GM19455 (cell line): ENCODE measurements at regions not wholly inside any gene's neighbourhood (a gene's known extent, or its start where the extent isn't known, plus 50 kb on each side); places are given as distances from the start of the nearest gene placed in this dataset.

Experiments
- ATAC-seq: cut with Tn5 transposase; IDR thresholded peaks from one replicate; pipeline ENCODE4 v1.9.1; 2021; ENCODE audit not compliant: unreplicated experiment

- ATAC-seq, result no peak
Observed at GRCh38 chr12:60308366-60308991, 712.6 kb downstream of the SLC16A7 start.

GRCh38 chr12:60311940-60312339, 716.1 kb downstream of the SLC16A7 start:
- ATAC-seq, result no peak

DNA sequence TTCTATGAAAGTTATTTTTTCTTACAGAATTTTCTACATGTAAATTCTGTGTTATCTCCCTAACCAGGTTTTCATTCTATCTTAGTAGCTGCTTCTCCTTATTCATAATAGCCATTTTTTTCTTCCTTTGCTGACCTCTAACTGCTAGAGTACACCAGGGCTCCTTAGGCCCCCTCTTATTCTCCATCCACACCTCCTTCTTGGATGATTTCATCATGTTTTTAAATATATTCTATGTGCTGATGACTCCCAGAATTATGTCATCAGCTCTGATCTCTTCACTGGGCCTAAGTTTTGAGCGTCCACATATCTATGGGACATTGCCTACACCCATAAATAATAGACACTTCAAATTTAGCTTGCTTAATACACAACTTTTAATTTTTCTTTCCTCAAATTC, 721.5 kb downstream of the SLC16A7 start:
- no peak for ATAC-seq

GRCh38 chr12:60324746-60325145, 728.9 kb downstream of the SLC16A7 start:
- ATAC-seq, result no peak

- no peak for ATAC-seq
Observed at GRCh38 chr12:60333461-60333860, 737.6 kb downstream of the SLC16A7 start.

DNA sequence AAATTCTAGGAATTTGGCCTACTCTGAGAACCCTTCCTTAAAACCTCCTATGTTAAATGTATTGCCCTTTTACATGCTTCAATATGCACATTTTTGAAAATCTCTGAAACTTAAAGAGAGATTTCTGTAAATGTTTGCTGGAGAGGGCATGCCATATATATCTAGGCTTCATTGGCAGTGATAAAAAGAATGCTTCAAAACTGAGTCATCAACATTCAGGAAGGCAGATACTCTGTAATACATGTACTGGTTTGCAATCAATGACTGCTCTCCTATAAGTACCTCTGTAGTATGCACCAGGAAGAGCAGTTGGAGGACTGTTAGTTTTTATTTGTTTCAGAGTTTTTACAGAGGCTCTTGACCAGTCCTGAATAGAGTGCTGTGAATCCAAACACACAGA, 739.9 kb downstream of the SLC16A7 start:
- no peak for ATAC-seq

- ATAC-seq, result no peak
Observed at GRCh38 chr12:60337839-60338549, 742.2 kb downstream of the SLC16A7 start.

- ATAC-seq, result no peak
Observed at GRCh38 chr12:60345442-60345841, 749.6 kb downstream of the SLC16A7 start.

DNA sequence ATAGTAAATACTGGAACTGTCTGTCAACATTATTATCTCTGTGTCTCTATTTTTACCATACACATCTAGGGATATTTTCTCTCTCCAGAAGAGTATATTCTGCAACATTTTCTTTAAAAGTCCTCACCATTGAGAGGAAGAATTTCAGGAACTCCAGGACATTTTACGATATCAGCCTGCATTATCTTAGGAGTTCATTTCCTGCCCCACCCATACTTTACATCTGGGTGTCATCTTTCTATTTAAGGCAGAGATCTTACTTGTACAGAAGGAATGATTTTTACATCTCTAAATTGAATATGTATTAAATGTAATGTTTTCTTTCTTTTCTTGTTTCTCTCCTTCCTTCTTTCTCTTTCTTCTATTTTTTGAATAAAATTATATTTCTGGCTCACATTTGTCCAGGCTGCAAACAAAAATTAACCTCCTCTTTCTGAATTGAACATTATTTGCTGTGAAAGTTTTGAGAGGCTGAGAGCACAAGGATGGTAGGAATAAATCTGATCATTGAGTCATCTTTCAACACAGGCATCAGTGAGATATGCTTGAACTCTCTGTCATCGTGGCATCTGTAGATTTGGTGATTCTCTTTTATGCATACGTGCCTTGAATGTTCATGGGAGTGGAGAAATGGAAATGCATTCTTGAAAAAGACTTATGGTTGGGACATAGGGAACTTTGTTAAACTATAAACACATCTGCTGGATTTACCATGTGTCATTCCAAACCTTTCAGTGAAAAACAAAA, 753.6 kb downstream of the SLC16A7 start:
- no peak for ATAC-seq

- no peak for ATAC-seq
Observed at GRCh38 chr12:60387356-60387755, 791.5 kb downstream of the SLC16A7 start.

- ATAC-seq, result no peak
Observed at GRCh38 chr12:60391051-60391450, 795.2 kb downstream of the SLC16A7 start.

DNA sequence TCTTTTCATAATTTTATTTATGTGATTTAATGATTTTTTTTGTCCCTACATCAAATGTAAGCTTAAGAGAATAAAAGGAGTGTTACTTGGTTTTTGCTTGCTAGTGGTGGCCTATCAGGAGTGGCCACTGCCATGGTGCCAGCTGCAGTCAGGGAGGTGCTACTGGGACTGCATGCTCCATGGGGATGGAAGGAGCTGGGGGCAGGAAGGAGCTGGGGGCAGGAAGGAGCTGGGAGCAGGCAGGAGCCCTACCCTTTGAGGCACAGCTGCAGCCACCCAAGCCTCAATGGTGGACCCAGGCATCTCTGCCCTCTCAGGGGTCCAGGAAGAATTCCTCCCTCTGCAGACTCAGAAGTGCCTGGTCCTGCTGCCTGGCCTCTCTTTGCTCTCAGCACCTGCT, 796.0 kb downstream of the SLC16A7 start:
- no peak for ATAC-seq

DNA sequence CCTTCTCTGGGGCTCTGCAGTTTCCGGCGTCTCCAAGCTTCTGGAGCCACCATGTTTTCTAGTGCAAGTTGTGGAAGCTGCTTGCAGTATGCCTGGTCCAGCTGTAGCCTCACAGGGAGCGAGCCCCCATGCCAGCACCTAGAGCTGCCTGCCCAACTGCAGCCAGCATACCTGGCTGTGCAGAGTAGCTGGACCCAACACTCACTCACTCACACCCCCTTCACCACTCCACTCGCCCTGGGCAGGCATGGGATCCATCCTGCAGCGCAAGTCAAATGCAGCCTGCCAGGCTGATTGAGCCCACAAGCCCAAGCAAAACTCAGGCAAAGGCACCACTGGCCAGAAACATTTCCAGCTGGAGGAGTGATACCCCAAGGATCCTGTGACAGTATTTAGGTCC, 797.3 kb downstream of the SLC16A7 start:
- no peak for ATAC-seq

GRCh38 chr12:60394665-60395064, 798.8 kb downstream of the SLC16A7 start:
- ATAC-seq, result no peak

DNA sequence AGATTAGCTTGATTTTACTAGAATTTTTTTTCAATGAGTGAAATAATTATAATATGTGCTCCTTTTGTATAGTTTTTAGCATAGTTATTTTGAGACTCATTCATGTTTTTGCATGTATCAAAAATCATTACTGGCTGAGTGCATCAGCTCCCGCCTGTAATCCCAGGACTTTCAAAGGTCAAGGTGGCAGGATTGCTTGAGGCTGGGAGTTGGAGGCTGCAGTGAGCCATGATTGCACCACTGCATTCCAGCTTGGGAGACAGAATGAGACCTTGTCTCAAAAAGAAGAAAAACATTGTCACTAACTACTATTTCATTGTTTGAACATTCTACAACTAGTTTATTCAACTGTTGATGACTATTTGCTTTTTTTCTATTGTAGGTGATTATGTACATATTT, 802.7 kb downstream of the SLC16A7 start:
- ATAC-seq, result no peak

DNA sequence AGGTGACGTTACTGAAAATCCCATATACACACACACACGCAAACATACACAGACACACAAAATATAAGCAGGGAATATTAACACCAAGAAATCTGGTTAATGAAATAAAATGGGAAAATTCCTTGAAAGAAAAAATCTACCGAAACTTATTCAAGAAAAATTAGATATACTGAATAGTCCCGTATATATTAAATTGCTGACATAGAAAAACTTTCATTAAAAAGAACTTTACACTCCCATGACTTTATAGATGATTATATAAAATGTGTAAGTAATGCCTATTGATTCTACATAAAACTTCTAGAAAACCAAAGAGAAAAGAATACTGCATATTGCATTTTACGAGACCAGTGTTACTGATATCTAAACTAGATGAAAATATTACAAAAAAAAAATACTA, 803.2 kb downstream of the SLC16A7 start:
- ATAC-seq, result no peak

DNA sequence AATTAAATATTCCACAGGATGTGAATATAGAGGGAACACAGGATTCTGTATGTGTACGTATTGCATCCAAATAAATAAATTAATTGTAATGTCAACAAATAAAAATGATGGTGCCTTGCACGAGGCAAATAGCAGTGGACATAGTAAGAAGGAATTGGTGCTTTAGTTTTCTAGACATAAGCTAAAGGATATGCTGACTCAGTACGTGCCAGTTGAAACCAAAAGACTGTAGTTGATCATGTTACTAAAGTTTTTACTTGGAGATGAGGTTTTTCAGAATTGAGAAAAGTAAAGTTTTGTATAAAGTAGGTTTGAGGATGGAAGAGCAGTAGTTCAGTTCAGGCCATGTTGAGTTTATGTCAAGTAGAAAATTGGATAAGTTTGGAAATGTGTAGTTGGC, 807.2 kb downstream of the SLC16A7 start:
- ATAC-seq, result no peak

DNA sequence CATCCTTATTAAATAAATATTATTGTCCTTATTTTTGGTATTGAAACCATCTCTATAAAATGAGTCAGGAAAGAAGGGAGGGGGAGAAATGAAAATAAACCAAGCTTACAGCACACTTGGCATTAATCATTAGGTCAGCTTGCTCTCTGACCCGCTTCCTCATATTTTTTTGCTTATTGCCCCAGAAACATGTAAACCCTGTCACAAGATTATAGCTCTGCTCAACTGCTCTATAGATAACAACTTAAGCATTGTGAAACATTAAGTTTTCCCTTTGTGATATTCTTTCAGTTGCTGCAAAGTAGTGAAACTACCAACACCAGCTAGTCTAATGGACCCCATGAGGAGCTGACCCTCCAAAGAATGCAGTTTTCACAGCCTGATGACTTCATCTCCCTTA, 819.5 kb downstream of the SLC16A7 start:
- ATAC-seq, result no peak

GRCh38 chr12:60419986-60420385, 824.2 kb downstream of the SLC16A7 start:
- ATAC-seq, result no peak

DNA sequence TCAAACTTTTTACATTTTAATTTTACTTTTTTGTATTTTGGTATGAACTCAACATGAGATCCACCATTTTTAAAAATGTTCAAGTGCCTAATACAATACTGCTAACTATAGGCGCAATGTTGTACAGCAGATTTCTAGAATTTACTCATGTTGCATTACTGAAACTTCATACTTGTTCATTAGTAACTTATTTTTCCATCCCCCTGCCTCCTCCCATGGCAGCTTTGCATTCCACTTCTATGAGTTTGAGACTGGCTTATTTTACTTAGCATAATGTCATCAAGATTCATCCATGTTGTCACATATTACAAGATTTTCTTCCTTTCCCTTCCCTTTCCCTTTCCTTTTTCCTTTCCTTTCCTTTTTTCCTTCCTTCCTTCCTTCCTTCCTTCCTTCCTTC, 825.9 kb downstream of the SLC16A7 start:
- no peak for ATAC-seq

DNA sequence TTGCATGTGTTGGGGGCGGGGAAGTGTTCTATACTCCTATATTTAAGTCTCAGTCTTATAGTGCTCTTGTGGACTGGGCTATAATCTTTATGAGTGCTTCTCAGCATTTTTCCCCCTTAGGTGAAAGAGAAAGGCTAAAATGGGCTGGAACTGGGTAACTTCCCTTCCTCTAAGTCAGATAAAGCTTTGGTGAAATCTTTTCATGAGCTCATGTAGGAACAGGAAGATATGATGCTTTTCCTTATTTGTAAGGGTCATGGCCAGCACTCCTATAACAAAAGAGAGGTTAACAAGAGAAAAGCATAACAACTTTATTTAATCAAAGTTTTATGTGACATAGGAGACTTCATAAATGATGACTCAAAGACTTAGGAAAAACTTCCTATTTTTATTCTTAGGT, 841.5 kb downstream of the SLC16A7 start:
- no peak for ATAC-seq

DNA sequence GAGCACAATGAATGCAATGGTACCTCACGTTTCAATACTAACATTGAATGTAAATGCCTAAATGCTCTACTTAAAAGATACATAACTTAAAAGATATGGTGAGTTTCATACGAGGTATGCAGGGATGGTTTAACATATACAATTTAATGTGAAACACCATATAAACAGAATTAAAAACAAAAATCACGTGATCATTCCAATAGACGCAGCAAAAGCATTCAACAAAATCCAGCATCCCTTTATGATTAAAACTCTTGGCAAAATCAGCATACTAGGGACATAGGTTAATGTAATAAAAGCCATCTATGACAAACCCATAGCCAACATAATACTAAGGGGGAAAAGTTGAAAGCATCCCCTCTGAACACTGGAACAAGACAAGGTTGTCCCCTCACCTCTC, 845.7 kb downstream of the SLC16A7 start:
- ATAC-seq, result no peak
